ENCODE measurements at regions not wholly inside any gene's neighbourhood (a gene's known extent, or its start where the extent isn't known, plus 50 kb on each side); places are given as distances from the start of the nearest gene placed in this dataset.

DNA sequence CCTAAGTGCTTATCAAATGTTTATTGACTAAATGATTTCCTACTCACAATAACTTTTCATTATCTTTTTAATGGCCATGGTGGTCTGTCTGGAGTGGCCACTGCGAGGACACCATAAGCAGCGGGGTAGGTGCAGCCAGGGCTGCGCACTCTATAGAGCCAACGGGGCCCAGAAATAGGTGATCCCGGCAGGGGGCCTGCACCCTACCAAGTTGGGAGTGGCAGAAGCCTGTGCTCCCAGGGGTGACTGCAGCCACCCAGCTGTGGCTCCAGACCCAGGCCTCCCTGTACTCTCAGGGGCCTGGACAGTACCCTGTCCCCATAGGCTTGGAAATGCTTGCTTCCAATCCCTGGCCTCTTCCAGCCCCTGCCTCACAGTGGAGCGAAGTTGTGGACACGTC is 426.4 kb upstream of the FAT3 start:
- DNase-seq: no peak

DNA sequence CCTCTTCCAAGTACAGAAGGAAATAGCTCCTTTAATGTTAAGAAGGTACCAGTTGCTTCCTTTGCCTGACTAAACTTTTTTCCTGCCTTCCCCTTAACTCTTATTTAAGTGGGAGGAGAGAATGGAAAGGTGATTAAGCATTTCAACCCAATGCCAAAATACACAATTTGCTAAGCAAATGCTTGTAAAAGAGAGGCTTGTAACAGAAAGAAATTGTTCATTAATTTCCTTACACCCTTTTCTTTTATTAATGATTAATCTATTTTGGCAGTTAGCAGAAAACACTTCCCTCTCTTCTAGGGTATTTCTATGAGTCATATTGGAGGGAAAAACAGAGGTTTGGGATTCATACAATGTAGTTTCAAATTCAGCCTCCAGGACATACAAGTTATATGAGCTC is 427.6 kb upstream of the FAT3 start:
- no peak for DNase-seq

DNA sequence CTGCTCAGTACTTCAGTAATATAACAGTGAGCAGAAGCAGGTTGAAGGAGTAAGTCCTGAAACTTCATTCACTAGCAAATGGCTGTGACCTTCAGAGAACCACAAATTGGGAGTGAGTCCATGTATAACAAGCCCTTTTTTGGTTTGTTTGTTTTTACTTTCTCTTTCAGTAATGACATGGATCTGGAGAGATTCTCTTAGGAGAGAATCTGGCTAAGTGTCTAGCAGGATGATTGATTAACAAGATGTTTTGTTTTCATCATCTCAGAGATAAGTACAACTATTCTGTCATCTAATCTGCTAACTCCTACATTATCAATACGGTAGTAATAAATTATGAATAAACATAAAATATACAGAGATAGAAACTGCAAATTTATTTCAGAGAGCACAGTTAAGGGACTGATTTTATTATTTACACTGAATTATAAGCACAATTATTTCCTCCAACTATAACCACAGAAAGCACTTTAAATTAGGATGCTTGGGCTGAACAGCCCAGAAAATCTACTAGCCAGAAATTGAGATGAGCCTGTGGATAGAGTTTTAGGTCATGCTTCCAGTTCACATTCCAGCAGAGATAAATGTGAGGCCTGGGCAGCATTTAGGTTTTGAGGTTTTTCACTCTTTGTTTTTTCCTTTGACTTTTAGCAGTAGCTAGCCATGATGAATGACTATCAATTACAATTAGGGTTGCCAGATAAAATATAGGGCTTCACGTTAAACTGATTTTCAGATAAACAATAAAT is 429.3 kb upstream of the FAT3 start:
- DNase-seq: no peak

DNA sequence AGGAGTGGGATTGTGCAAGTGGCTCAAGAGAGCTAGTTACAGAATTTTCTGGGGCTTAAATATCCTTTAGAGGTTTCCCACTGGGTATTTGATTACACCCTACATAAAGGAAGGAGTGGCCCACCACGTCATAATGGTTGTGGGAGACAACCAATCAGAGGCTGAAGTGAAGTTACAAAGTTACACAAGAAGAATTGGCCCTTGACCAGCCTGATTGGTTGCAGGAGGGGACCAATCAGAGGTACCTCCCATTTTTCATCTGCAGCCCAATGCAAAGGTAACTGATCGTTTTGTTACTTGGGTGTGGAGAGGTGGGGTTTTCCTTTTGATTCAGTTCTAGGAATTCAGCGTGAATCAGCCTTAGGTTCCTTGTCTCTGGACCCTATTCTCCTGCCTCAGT is 430.5 kb upstream of the FAT3 start:
- DNase-seq: no peak

GRCh38 chr11:91792779-91793262 is 431.8 kb upstream of the FAT3 start:
- DNase-seq: no peak

GRCh38 chr11:91791171-91791468 is 433.5 kb upstream of the FAT3 start:
- no peak for DNase-seq

DNA sequence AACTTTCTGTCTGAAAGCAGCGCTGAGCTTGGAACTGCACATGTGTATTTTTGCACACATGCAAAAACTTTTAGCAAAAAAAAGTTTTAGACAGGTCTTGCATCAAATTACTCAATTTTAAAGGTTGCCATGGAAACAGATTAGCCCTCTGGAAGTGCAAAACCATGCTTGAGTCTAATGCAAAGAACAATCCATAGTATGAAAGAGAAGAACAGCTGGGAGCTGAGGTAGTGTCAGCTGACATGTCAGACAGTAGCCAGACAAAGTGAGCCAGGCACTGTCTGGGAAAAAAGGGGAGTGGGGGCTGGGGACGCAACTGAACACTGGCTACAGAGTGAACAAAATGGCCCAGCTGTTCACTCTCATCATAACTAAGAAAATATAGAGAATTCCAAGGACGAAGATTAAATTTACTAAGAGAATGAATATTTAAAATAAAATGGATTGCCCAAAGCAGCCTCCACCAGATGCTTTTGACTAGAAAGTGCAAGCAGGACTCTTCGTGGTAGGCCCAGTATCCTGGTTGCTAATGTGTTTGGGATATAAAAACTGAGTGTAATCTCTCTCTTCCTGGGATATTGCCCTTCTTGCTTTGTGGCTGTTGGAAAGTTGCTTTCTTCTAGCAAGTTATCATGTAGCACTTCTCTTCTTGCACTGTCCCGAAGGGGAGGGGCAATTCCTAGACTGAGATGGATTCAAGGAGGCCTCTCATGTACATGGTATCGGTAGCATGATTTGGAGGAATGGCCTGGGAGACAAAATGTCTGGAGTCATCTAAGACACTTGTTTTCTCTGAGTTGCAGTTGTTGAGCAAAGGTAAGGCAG is 434.1 kb upstream of the FAT3 start:
- no peak for DNase-seq

DNA sequence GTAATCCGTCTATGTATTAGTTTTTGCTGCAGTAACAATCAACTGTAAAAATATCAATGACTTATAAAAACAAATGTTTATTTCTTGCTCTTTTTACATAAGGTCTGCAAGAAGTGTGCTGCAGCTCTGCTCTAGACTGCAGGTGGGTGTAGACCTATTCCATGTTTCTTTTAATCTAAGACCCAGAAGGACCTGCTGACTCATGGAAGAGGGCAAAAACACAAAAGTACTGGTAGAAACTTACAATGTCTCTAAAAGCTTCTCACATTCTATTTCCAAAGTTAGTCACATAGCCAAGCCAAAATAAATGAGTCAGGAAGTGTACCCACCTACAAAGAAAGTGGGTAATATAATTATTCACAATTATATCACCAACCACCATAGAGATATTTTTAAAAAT is 435.9 kb upstream of the FAT3 start:
- DNase-seq: no peak

GRCh38 chr11:91786097-91786496 is 438.5 kb upstream of the FAT3 start:
- DNase-seq: no peak

GRCh38 chr11:91783173-91783572 is 441.4 kb upstream of the FAT3 start:
- no peak for DNase-seq

- no peak for DNase-seq
These were observed 445.9 kb upstream of the FAT3 start for GRCh38 chr11:91778758-91779157.

- no peak for DNase-seq
These were observed 448.0 kb upstream of the FAT3 start for GRCh38 chr11:91776655-91777054.

DNA sequence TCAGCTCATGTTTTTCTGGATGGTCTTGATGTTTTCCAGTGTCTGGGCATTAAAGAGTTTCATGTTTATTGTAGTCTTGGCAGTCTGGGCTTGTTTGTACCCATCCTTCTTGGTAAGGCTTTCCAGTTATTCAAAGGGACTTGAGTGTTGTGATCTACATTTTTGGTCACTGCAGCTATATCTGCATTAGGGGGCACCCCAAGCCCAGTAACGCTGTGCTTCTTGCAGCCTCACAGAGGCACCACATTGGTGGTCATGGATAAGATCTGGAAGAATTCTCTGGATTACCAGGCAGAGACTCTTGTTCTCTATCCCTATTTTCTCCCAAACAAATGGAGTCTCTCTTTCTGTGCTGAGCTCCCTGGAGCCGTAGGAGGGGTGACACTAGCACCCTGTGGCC is 451.5 kb upstream of the FAT3 start:
- no peak for DNase-seq

GRCh38 chr11:91771961-91772360 is 452.7 kb upstream of the FAT3 start:
- no peak for DNase-seq

DNA sequence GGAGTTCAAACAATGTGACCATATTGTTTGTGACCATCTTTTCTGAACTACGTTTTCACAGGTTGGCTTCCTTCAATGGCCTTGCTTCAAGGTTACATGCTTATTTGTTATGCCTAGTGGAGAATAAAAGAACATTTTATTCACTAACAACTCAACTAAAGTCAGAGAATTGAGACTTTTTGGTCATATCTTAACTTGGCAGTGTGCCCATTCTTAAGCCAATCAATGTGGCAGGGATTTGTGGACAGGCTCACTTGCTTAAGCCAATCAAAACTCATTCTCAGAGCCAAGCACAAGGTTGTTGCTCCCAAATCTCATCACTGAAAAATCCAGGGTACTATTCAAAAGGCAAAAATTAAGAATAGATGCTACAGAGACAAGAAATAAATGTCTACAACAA is 455.8 kb upstream of the FAT3 start:
- no peak for DNase-seq

DNA sequence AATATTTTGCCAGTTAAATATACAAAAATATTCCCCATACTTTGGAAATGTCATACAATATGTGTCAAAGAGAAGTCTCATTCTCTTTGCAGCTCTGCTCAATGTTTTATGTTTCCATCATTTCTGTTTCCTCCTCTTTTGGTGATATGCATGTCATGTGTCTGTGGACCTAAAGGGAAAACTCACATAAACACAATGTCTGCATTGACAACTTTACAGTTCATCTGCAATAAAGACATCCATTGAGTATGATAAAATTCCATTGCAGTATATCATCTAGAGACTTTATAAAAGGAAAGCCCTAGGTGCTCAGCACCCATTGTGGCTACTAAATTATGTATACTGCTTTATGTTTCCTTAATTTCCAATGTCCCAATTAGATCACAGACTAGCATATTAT is 461.3 kb upstream of the FAT3 start:
- DNase-seq: no peak

GRCh38 chr11:91761406-91762025 is 463.1 kb upstream of the FAT3 start:
- DNase-seq: no peak

GRCh38 chr11:91756829-91757480 is 467.7 kb upstream of the FAT3 start:
- no peak for DNase-seq

DNA sequence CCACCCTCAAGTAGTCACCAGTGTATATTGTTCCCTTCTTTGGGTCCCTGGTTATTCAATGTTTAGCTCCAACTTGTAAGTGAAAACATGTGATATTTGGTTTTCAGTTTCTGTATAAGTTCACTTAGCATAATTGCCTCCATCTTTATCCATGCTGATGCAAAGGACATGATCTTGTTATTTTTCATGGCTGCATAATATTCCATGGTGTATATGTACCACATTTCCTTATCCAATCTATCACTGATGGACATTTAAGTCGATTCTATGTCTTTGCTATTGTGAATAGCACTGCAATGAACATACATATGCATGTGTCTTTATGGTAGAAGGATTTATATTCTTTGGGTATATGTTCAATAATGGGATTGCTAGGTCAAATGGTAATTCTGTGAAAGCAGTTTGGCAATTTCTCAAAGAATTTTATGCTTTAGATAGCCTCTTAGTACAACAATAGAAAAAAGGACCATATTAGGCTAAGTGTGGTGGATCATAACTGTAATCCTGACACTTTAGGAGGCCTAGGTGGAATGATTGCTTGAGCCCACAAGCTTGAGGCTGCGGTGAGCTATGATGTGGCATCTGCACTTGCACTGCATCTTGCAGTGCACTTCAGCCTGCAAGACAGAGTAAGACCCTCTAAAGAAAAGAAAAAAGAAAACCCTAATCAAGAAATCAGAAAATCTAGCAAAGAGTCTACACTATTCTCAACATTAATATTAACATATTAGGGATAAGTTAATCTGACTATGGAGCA is 468.5 kb upstream of the FAT3 start:
- no peak for DNase-seq

DNA sequence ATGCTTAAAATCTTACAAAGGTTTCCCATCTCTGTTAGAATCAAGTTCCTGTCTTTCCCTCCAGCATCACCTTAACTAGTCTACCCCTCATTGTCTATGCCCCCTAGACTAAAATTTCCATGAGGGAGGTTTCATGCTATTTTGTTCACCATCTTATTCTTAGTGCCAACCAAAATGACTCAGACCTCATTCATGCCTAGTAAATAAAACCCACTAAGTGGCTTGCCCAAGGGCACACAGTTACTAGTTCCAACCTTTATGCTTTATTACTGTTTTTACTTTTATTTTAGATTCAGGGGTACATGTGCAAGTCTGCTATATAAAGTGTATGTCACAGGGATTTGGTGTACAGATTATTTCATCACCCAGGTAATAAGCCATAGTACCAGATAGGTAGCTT is 469.1 kb upstream of the FAT3 start:
- no peak for DNase-seq

GRCh38 chr11:91749251-91749650 is 475.4 kb upstream of the FAT3 start:
- no peak for DNase-seq

- no peak for DNase-seq
These were observed 482.5 kb upstream of the FAT3 start for GRCh38 chr11:91742155-91742554.

- DNase-seq: no peak
These were observed 493.6 kb upstream of the FAT3 start for GRCh38 chr11:91731051-91731450.
